Medulla oblongata (tissue), 1 donor: ENCODE measurements at regions not wholly inside any gene's neighbourhood (a gene's known extent, or its start where the extent isn't known, plus 50 kb on each side); places are given as distances from the start of the nearest gene placed in this dataset.
"Not testable (repeated sequence)": the region's sequence is repeated elsewhere in the genome, so short reads cannot be mapped to it uniquely, and the experiment has no call there.

ENCODE experiments used
- DNase-seq: peaks from one replicate; pipeline ENCODE4 v3.0.0-alpha.2; 2015; ENCODE audit errors: extremely low spot score

DNA sequence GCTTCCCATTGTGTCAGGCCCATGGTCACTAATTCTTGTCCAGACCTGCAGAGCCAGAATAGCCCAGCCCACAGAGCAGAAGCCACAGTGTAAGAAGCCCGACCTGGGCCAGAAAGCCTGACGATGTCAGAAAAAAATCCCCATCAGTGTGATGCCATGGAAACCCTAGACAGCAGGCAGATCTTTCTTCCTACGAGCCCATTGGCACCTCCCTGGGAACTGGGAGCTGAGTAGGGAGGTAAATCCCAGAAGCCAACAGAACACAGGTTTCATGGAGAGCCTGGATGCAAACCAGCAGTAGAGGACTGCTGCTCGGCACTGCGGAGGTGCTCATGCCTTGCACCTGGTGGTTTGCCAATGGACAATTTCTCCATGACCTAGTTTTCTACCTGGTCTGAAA is 82.2 kb upstream of the SLC22A16 start:
- DNase-seq = no peak

DNA sequence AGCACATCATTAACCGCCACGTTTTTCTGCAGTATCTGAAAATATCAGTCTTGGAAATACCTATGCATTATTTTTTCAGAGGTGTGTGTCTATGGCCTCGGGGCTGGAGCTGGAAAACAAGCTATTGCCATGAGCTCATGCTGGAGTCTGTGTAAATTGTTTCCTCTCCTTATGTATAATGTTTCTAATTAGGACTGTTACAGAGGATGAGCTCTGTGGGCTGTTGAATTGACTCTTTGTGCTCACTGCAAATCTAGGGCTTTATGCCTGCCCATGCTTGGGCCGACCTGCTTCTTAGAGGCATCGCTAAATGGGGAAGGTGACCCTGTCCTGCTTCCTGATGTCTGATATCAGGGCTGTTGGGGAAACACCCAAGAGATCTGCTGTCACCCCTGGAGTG is 80.8 kb upstream of the SLC22A16 start:
- peak; percentile 55 for DNase-seq

DNA sequence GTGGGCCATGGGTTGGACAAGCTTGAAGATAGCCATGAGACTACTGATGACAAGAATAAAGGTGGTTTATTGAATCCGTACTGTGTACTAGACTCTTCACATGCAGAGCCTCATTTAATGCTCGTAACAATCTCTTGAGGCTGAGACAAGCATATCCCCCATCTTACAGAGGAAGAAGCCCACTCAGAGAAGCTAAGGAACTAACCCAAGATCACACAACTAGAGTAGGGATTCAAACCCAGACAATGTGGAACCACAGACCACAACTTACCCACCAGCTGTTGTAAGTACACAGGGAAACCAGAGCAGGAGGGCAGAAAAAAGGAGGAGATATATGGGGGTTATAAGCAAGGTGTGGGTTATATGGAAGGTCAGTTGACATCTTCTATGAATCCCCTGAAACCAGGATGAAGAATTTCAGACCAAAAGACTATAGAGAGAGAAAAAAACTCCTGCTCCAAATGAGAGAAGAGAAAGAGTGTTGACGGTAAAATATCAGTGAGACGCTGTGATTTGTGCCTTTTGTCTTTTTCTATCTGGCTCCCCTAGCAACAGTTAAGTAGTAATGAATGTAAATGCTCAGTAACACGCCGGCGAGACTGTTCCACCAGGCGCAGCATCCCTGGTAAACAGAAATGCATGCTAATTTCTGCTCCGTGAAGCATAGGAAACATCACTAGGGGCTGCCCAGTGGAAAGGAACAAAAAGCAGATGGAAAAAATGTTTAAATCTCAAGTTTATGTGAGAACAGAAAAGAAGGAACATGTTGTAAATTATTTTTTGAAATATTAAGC is 80.1 kb upstream of the SLC22A16 start:
- peak; percentile 36 for DNase-seq

DNA sequence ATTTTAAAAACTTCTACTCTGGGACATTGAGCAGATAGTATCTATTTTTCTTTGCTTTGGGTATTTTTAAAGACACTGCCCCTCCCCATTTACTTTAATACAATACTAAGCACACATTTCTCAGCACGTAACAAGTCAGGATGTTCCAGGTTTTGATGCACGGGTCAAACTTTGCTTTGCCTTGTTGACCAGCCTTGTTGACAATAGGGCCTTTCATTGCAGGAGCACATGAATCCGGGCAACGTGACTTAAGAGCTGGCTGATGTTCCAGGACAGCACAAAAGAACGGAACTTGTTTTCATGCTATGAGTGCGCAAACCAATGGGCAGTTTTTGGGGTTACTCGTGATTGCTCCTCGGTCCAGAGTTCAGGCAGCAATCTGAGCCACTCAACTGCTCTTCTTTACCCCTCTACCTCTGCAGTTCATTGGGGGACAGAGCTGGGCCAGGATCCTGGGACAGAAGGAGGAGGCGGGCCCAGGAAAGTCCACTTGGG is 78.6 kb upstream of the SLC22A16 start:
- peak; percentile 96 for DNase-seq

DNA sequence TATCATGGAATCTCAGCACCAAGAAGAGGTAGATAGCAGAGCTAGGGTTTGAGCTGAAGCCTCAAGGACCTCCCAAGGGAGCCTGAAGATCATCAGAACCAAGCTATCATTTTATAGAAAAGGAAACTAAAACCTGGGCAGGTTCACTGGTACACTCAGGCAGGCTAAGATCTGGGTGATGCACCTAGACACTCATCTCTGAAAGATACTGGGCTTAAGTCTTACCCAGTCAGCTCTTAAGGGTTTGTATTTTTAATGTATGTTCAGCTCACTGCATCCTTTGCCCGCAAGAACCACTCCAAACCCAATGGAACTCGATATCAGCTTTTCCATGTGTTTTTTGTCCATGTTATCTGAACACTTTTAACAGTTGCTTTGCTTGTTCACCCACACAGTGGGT is 78.0 kb upstream of the SLC22A16 start:
- no peak for DNase-seq

DNA sequence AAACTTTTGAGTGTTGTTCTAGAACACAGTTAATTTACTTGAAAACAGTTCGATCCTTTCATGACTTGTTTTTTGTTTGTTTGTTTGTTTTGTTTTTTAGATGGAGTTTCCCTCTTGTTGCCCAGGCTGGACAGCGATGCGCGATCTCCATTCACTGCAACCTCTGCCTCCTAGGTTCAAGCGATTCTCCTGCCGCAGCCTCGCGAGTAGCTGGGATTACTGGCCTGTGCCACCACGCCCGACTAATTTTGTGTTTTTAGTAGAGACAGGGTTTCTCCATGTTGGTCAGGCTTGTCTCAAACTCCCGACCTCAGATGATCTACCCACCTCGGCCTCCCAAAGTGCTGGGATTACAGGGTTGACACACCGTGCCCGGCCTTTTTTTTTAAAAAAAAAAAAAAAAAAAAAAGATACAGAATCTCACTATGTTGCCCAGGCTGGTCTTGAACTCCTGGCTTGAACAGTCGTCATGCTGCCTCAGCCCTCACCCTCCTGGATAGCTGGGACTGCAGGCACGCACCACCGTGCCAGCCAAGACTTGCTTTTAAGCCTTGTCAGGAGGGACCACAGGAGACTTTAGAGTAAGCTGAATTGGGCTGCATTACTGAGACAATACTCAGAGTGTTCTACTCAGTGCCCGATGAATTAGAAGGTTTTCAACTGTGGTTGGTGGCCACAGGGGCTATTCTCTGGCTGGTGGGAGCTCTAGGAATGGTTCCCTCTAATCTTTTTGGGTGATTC is 76.7 kb upstream of the SLC22A16 start:
- no peak for DNase-seq

DNA sequence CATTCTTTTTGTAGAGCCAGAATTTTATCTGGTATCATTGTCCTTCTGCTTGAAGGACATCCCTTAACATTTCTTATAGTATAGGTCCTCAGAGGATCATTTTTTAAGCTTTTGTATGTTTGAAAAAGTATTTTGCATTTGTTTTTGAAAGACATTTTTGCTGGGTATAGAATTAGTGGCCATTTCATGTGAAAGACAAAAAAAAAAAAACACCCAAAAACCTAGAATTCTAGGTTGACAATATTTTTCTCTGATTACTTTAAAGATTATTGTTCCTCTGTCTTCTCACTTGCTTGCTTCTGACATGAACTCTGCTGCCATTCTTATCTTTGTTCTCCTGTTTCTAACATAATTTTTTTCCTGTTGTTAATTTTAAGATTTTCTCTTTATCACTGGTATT is 75.7 kb upstream of the SLC22A16 start:
- DNase-seq = no peak

DNA sequence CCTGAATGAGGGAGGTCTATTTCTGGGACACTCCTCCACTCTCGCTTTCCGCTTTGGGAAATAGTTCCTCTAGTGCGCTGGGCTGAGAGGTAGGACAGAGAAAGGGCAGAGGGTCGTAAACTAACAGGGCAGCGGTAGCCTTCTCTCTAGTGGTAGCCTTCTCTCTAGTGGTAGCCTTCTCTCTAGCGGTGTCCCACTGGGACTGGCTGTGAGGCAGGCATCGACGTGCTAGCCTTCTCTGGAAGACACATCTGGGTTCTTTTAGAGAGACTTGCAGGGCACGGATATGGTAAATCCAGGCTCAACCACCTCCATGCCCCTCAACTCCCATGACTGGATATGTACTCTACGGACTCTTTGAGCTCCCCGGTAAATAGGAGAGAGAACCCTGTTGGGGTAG is 74.7 kb upstream of the SLC22A16 start:
- DNase-seq = no peak

DNA sequence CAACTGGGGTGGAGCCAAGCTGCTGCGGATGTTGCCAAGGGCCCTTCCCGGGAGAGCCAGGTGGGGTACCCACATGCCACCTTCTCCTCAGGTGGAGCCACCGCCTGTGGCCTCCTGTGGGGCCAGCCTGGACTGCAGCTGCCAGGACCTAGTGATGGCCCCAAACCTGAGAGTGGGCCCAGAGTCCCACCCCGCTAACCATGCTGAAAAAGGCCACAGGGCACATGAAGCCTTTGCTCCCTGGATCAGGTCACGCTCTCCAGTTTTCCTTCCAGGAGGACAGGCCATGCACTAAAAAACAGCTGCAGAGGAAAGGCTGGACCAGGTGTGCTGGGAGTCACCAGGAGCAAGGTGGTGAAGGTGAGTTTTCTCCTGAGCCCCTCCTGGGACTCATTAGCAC is 73.9 kb upstream of the SLC22A16 start:
- no peak for DNase-seq

DNA sequence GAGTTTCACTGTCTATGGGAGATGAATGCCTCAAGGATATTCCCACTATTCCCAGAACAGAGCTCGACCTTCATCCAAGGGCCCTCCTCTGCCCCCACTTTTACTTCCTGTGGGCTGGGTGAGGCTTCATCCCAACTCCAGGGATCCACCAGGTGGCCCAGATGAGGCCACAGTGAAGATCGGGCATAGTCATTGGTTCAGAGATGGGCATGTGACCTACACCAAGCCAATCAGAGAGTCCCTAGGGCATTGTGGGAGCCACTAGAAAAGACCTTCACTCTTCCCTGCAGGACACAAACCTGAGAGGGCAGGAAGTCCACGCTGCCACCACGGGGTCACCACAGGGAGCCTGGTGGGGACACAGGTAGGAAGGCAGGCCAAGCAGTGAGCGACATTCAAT is 72.9 kb upstream of the SLC22A16 start:
- DNase-seq = no peak

DNA sequence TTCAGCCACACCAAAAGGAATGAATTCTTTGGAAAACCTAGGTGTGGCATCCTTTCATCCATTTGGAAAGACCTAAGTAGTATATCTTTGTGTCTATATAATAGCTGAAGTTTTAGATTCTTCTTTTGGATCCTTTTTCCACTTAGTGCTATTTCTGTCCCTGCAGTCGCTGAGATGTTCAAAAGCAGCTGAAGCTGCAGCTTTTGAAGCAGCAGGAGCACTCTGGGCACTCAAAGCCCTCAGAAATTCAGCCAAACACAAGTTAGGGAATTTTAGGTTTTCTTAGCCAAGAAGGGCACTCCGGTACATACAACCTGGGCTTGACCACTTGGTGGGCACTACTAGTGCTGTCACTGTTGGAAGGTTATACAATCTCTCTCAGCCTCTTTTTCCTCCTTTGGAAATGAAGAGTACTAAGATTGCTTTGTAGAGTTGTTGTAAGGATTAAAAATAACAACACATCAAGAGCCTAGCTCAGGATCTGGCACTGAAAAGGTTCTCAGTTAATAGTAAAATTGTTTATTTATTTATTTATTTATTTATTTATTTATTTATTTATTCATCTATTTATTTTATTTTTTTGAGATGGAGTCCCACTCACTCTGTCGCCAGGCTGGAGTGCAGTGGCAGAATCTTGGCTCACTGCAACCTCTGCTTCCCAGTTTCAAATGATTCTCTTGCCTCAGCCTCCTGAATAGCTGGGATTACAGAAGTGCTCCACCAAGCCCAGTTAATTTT is 71.9 kb upstream of the SLC22A16 start:
- DNase-seq = no peak

DNA sequence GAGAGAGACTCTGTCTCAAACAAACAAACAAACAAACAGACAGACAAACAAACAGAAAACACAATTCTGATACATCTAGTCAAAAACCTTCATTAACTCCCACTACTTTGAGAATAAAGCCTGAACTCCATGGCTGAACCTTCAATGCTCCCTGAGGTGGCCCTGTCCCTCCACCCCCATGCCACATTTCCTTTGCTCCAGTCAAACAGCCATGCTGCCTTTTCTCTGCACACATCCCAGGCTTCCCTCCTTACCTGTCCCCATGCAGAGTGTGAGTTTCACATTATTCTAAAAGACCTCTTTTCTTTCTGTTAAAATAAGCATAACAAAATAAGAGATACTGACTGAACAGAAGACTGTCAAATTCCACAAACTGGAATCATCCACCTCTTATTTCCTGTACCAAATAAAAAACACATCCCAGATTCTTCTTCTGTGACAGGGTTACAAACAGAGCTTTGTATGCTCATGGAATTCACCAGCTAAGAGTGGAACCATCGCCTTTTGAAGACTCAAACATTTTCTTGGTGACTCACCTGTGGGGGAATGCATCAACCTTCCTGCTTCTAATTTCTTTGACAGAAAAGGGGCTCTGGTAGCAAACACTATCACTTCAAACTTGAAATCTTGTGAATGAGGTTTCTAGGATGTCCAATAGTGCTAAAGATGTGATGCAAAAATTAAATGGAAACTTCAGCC is 71.0 kb upstream of the SLC22A16 start:
- no peak for DNase-seq

DNA sequence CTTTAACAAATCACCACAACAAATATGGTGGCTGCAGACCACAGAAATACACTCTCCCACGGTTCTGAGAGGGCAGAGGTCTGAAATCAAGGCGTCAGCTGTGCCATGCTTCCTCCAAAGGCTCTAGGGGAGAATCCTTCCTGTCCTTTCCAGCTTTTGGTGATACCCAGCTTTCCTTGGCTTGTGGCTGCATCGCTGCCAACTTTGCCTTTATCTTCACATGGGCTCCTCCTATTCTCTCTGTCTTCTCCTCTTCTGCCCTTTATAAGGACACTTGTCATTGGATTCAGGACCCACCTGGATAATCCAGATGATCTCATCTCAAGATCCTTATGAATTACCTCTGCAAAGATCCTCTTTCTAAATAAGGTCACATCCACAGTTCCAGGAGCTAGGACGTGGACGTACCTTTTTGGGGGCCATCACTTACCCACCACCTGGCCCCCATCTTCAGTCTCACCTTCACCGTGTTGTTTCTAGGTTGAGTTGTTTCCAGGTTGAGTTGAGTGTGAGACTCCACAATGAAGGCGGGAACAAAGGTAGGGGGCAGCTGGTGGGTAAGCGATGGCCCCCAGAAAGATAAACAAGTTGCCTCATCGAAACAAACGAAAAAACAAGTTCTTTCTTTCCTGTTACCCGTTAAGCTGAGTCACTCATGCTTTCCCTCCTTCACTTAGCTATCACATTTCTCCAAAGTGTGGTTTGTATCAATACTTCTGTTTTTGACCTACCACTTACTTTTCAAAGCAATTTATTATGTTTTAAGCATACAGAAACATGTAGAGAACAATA is 68.9 kb upstream of the SLC22A16 start:
- DNase-seq = no peak

DNA sequence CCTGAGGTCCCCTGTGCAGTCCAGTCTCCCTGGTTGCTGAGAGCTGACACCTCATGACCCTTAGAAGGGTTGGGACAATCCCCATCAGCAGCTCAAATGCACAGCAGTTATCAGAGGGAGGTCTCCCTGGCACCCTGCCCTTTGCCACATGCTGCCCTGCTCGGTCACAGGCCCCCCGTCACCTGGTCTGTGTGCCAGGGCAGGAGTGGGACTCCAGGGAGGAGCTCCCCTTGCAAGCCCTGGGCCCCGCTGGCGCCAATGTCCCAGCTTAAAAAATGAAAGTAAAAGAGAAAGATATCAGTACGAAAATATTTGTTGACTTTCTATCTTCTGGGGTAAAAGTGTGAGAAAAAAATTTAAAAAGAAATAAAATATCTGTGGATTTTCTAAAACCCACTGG is 68.1 kb upstream of the SLC22A16 start:
- no peak for DNase-seq

DNA sequence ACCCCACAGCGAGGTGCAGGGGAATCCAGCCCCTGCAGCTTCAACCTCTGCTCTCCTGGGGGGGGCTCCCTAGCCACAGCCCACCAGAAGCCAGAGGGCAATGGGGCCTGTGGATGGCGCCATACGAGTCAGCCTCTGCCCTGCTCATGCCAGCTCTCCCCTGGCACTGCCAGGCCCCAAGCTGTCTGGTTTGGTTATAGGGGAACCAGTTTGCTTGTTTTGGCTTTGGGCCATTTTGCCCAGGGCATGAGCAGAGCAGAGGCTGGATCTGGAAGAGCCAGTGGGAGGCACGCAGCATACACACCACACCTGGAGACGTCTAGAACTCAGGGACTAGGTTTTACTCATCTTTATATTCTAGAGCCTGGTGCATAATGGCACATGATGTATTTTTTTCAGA is 66.7 kb upstream of the SLC22A16 start:
- DNase-seq = peak; percentile 57

DNA sequence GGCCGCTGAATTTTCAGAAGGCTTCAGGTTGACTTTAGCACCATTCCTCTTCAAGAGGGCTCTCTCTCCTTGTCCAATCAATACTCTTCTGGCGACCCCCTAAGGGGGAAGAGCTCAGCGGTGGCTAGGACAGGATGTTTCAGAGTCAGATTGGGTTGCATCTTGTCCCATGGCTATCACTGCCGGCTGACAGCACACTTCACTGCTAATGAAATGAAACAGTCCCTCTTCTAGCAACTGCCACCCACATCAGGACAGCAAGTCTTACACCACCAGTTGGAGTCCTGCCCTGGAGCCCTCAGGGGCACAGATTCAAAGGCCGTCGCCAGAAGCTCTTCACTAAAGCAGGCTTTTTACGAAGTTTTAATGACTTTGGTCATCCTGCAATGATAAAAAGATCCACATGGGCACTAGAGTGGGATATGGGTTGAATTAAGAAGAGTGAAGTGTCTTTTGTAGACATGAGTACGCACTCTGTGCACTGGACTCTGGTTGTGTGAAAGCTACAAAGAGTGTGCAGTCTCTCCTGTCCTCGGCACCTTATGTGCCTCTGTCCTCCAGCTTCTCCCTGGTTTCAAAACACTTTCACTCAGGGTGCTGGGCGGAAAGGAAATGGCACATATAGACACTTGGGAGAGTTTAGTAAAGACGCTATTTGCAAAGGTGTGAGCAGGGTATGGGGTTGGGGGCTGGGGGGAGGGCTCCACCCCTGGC is 66.1 kb upstream of the SLC22A16 start:
- peak; percentile 75 for DNase-seq

DNA sequence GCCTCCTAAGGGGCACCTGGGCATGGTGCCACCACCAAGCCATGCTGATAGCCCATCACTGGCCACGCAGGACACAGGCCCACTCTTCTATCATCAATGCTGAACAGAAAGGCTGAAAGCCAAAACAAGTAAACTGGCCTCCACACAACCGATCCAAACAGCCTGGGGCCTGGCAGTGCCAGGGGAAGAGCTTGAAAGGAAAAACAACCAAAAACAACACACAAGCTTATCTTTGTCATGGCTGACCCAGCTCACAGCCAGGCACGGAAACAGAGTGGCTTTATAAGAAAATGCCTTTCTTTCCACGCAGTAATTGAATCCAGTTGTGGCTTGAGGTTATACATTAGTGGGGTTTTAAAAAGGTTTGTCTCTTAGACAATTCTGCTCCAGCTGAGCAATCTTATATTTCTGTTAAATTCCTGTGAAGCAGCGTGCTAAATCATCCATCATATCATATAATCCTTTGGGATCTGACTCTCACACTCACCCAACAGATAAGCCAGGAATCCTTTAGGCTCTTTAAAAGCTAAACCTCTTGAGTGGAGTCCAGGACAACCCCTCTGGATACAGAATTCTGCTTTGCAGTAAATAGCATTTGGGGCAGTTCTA is 65.4 kb upstream of the SLC22A16 start:
- DNase-seq = peak; percentile 95

DNA sequence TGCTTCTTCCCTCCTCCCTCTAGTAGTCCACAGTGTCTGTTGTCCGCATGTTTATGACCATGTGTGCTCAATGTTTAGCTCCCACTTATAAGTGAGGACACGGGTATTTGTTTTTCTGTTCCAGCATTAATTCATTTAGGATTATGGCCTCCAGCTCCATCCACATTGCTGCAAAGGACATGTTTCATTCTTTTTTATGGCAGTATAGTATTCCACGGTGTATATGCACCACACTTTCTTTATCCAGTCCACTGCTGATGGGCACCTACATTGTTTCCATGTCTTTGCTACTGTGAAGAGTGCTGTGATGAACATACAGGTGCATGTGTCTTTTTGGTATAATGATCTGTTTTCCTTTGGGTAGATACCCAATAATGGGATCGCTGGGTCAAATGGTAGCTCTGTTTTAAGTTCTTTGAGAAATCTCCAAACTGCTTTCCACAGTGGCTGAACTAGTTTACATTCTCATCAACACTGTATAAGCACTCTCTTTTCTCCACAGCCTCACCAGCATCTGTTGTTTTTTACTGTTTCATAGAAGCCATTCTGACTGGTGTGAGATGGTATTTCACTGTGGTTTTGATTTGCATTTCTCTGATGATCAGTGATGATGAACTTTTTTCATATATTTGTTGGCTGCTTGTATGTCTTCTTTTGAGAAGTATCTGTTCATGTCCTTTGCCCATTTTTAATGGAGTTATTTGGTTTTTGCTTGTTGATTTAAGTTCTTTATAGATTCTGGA is 63.0 kb upstream of the SLC22A16 start:
- DNase-seq = not testable (repeated sequence)
